AG04449 (cell line): ENCODE measurements at regions not wholly inside any gene's neighbourhood (a gene's known extent, or its start where the extent isn't known, plus 50 kb on each side); places are given as distances from the start of the nearest gene placed in this dataset.
A peak's percentile ranks its signal among the peaks of the same experiment; 100 is the strongest.

Source experiments
- CTCF ChIA-PET: fragments of 350-600 bp; formaldehyde crosslinking; extraction: SDS; loops from one replicate; lab custom pipeline; 2021; ENCODE audit warnings: antibody characterized with exemption; lab: Yijun Ruan, JAX
- POLR2A ChIA-PET: fragments of 400-600, 350-600 bp; formaldehyde crosslinking; extraction: SDS; loops from one replicate; lab custom pipeline; 2020; ENCODE audit warnings: antibody characterized with exemption, inconsistent platforms; lab: Yijun Ruan, JAX
- DNase-seq: peaks from one replicate; pipeline ENCODE4 v3.0.0-alpha.2; 2010; ENCODE audit warnings: low read depth, low spot score
- H3K4me3 ChIP-seq: 2 replicates; pipeline ENCODE4 v1.5.1; 2011; ENCODE audit warnings: low read depth, mild to moderate bottlenecking, control low read depth, low read length
- CTCF ChIP-seq: IDR thresholded peaks from one replicate; pipeline ENCODE4 v1.5.1; 2011; ENCODE audit warnings: mild to moderate bottlenecking, moderate library complexity, low read length, control low read depth, inconsistent platforms; ENCODE audit not compliant: insufficient read depth; ENCODE audit errors: missing control alignments

GRCh38 chr2:236341067-236341466 lies 76.9 kb upstream of the ASB18 start:
- no peak overlapping the region for H3K4me3 ChIP-seq
- no peak for TF ChIP-seq CTCF
- DNase-seq = no peak
- CTCF ChIA-PET = interaction anchor here (4.0 to 15.6 kb wide), 2 partner anchors 724 to 733 kb away, joined by 29 to 394 read pairs; no protein-coding TSS in a partner anchor
- POLR2A ChIA-PET = no interaction called here

DNA sequence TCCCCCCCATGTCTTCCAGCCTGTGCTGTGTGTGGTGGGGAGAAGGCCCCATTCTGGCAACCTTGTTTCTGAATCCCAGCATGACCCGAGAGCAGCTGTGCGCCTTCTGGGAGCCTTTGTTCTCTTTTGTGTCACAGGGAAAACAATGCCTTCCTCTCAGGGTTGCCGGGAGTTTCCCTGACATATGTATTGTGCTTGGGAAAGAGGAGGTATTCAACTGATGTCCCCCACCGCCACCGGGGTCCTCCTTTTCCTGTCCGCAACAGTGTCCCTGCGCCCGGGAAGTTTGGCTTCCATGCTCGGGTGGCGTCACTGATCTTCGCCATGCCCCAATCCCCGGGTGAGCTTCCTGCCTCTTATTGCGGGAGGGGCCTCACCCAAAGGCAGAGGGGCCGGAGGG lies 77.5 kb upstream of the ASB18 start:
- DNase-seq = no peak
- POLR2A ChIA-PET = no interaction called here
- CTCF ChIA-PET = interaction anchor here (4.0 to 15.6 kb wide), 4 partner anchors 11 to 732 kb away, joined by 18 to 394 read pairs (median 30); no protein-coding TSS in a partner anchor
- no peak for TF ChIP-seq CTCF
- H3K4me3 ChIP-seq = no peak overlapping the region

- H3K4me3 ChIP-seq = no peak overlapping the region
- TF ChIP-seq CTCF = no peak
- ChIA-PET CTCF (interaction anchor here (0.6 to 15.6 kb wide), 10 partner anchors 11 to 732 kb away, joined by 3 to 394 read pairs (median 6); no protein-coding TSS in a partner anchor), POLR2A (no interaction called here)
- no peak for DNase-seq
Measured at GRCh38 chr2:236342507-236342906, 78.3 kb upstream of the ASB18 start.

DNA sequence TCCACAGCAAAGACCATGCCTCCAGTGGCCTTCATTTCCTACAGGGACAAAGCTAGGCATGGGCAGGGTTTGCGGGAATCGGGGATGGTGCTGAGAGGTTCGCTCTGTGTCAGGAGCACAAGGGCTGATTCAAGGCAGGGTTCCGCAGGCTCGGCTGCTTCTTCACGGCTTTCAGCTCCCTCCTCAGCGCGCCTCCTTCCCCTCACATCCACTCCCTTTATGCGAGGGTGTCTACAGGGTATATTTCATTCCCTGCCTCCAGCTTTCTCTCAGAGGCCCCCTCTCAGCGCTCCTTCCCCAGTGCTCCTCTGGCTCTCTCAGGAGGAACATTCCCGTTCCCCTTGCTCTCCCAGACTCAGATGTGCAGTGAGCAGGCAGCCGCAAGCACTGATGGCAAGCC lies 78.7 kb upstream of the ASB18 start:
- DNase-seq = no peak
- no peak overlapping the region for H3K4me3 ChIP-seq
- no peak for TF ChIP-seq CTCF
- POLR2A ChIA-PET = no interaction called here
- CTCF ChIA-PET = interaction anchor here (0.6 to 15.6 kb wide), 12 partner anchors 10 to 731 kb away, joined by 3 to 394 read pairs (median 4); no protein-coding TSS in a partner anchor

- DNase-seq = peak; percentile 38
- peak; percentile 56 for TF ChIP-seq CTCF
- ChIA-PET CTCF (interaction anchor here (0.7 to 15.6 kb wide), 18 partner anchors 10 to 733 kb away, joined by 3 to 394 read pairs (median 4); no protein-coding TSS in a partner anchor), POLR2A (no interaction called here)
- no peak overlapping the region for H3K4me3 ChIP-seq
Measured at GRCh38 chr2:236343400-236344161, 79.4 kb upstream of the ASB18 start.

- no peak for DNase-seq
- no peak overlapping the region for H3K4me3 ChIP-seq
- POLR2A ChIA-PET = no interaction called here
- CTCF ChIA-PET = interaction anchor here (0.9 to 15.6 kb wide), 6 partner anchors 9 to 730 kb away, joined by 3 to 394 read pairs (median 24); no protein-coding TSS in a partner anchor
- no peak for TF ChIP-seq CTCF
Measured at GRCh38 chr2:236344446-236344845, 80.2 kb upstream of the ASB18 start.
